HG02840 (cell line): ENCODE measurements at regions not wholly inside any gene's neighbourhood (a gene's known extent, or its start where the extent isn't known, plus 50 kb on each side); places are given as distances from the start of the nearest gene placed in this dataset.
"Not testable (repeated sequence)": the region's sequence is repeated elsewhere in the genome, so short reads cannot be mapped to it uniquely, and the experiment has no call there.

Experiments used
- ATAC-seq: cut with Tn5 transposase; IDR thresholded peaks from one replicate; pipeline ENCODE4 v1.9.1; 2021; ENCODE audit warnings: mild to moderate bottlenecking, moderate library complexity, moderate number of reproducible peaks; ENCODE audit not compliant: unreplicated experiment, low FRiP score

- no peak for ATAC-seq
Observed at GRCh38 chr12:94916663-94917062, 86.8 kb downstream of the NDUFA12 start.

GRCh38 chr12:94909663-94910062 is 93.8 kb downstream of the NDUFA12 start:
- ATAC-seq: no peak

GRCh38 chr12:94905749-94906148 is 97.7 kb downstream of the NDUFA12 start:
- not testable (repeated sequence) for ATAC-seq

GRCh38 chr12:94900496-94900895 is 103.0 kb downstream of the NDUFA12 start:
- no peak for ATAC-seq

- no peak for ATAC-seq
Observed at GRCh38 chr12:94898388-94898787, 105.1 kb downstream of the NDUFA12 start.

GRCh38 chr12:94892544-94893267 is 110.8 kb downstream of the NDUFA12 start:
- ATAC-seq: no peak

- no peak for ATAC-seq
Observed at GRCh38 chr12:94889445-94890210, 113.9 kb downstream of the NDUFA12 start.

GRCh38 chr12:94879542-94879941 is 124.0 kb downstream of the NDUFA12 start:
- ATAC-seq: no peak

- no peak for ATAC-seq
Observed at GRCh38 chr12:94875525-94875924, 128.0 kb downstream of the NDUFA12 start.

GRCh38 chr12:94874518-94875302 is 128.8 kb downstream of the NDUFA12 start:
- no peak for ATAC-seq

GRCh38 chr12:94873734-94874517 is 129.6 kb downstream of the NDUFA12 start:
- ATAC-seq: peak; percentile 13

GRCh38 chr12:94872971-94873733 is 130.3 kb downstream of the NDUFA12 start:
- peak; percentile 61 for ATAC-seq

GRCh38 chr12:94872671-94872970 is 130.9 kb downstream of the NDUFA12 start:
- no peak for ATAC-seq

GRCh38 chr12:94872007-94872653 is 131.4 kb downstream of the NDUFA12 start:
- no peak for ATAC-seq

GRCh38 chr12:94870511-94870910 is 133.0 kb downstream of the NDUFA12 start:
- no peak for ATAC-seq

GRCh38 chr12:94868161-94868560 is 135.3 kb downstream of the NDUFA12 start:
- ATAC-seq: no peak

- ATAC-seq: no peak
Observed at GRCh38 chr12:94867066-94867855, 136.2 kb downstream of the NDUFA12 start.

- ATAC-seq: no peak
Observed at GRCh38 chr12:94864987-94865386, 138.5 kb downstream of the NDUFA12 start.
